IMR-90 (cell line): ENCODE measurements at regions not wholly inside any gene's neighbourhood (a gene's known extent, or its start where the extent isn't known, plus 50 kb on each side); places are given as distances from the start of the nearest gene placed in this dataset.

ENCODE experiments used
- ATAC-seq: fragments of 200-7000 bp; cut with Tn5 transposase; 2 replicates; pipeline ENCODE4 v1.9.1; 2020; ENCODE audit warnings: low read depth, mild to moderate bottlenecking, moderate library complexity
- BruUV-seq: library from RNA; stranded (reverse); fragments of 400-500 nt; replicated peaks from 2 replicates; lab custom pipeline; 2021; lab: Mats Ljungman, UMichigan
- CTCF ChIA-PET: fragments of 300-600 bp; formaldehyde crosslinking; extraction: SDS; loops from one replicate; lab custom pipeline; 2021; ENCODE audit warnings: antibody characterized with exemption; lab: Yijun Ruan, JAX
- POLR2A ChIA-PET: fragments of 300-600 bp; sonication (Branson Sonifier 250); formaldehyde crosslinking; loops from one replicate; lab custom pipeline; 2022; ENCODE audit warnings: antibody characterized with exemption; ENCODE audit not compliant: unreplicated experiment; lab: Charles Lee
- DNase-seq: peaks from one replicate; pipeline ENCODE4 v3.0.0; 2013
- H2AFZ ChIP-seq: replicated peaks from 2 replicates; pipeline ENCODE3; 2013; ENCODE audit warnings: low read length, mild to moderate bottlenecking; ENCODE audit not compliant: poor library complexity
- H2AK5ac ChIP-seq: 2 replicates; pipeline ENCODE4 v1.6.1; 2013; ENCODE audit warnings: low read depth, low read length, inconsistent platforms
- H2AK9ac ChIP-seq: replicated peaks from 2 replicates; pipeline ENCODE3; 2013; ENCODE audit warnings: mild to moderate bottlenecking, low read depth, low read length, moderate library complexity; ENCODE audit not compliant: poor library complexity
- H2BK120ac ChIP-seq: 2 replicates; pipeline ENCODE4 v1.6.1; 2013; ENCODE audit warnings: low read depth, low read length, inconsistent platforms
- H2BK15ac ChIP-seq: 3 replicates; pipeline ENCODE4 v1.6.1; 2013; ENCODE audit warnings: low read depth, low read length, inconsistent platforms
- H2BK20ac ChIP-seq: 2 replicates; pipeline ENCODE4 v1.6.1; 2013; ENCODE audit warnings: low read depth, mild to moderate bottlenecking, inconsistent platforms, low read length, moderate library complexity
- H2BK5ac ChIP-seq: 2 replicates; pipeline ENCODE4 v1.6.1; 2013; ENCODE audit warnings: mild to moderate bottlenecking, low read depth, low read length, inconsistent platforms; ENCODE audit not compliant: poor library complexity, severe bottlenecking
- H3K14ac ChIP-seq: replicated peaks from 2 replicates; pipeline ENCODE4 v1.6.1; 2013; ENCODE audit warnings: low read depth, low read length, inconsistent platforms
- H3K18ac ChIP-seq: 2 replicates; pipeline ENCODE4 v1.6.1; 2013; ENCODE audit warnings: low read depth, low read length, control low read depth
- H3K23ac ChIP-seq: 2 replicates; pipeline ENCODE4 v1.6.1; 2013; ENCODE audit warnings: low read depth, low read length, inconsistent platforms
- H3K27ac ChIP-seq: 2 replicates; pipeline ENCODE4 v1.5.1; 2013; ENCODE audit warnings: mild to moderate bottlenecking, control low read depth, low read length; ENCODE audit not compliant: insufficient read depth
- H3K27me3 ChIP-seq: 2 replicates; pipeline ENCODE4 v1.6.1; 2013; ENCODE audit warnings: low read length; ENCODE audit not compliant: control insufficient read depth, insufficient read depth
- H3K36me3 ChIP-seq: 2 replicates; pipeline ENCODE4 v1.6.1; 2013; ENCODE audit warnings: low read length, mixed read lengths; ENCODE audit not compliant: control insufficient read depth, insufficient read depth
- H3K4ac ChIP-seq: 2 replicates; pipeline ENCODE4 v1.6.1; 2013; ENCODE audit warnings: low read depth, low read length, inconsistent platforms
- H3K4me1 ChIP-seq: 2 replicates; pipeline ENCODE4 v1.6.1; 2013; ENCODE audit warnings: low read length, mixed read lengths; ENCODE audit not compliant: control insufficient read depth, insufficient read depth
- H3K4me2 ChIP-seq: 2 replicates; pipeline ENCODE4 v1.6.1; 2013; ENCODE audit warnings: low read depth, mild to moderate bottlenecking, control low read depth, low read length, moderate library complexity
- H3K4me3 ChIP-seq: 2 replicates; pipeline ENCODE4 v1.5.1; 2013; ENCODE audit warnings: low read depth, mild to moderate bottlenecking, control low read depth, low read length, moderate library complexity; ENCODE audit not compliant: insufficient read depth
- H3K56ac ChIP-seq: 2 replicates; pipeline ENCODE4 v1.6.1; 2013; ENCODE audit warnings: low read length, inconsistent platforms; ENCODE audit not compliant: insufficient read depth; ENCODE audit errors: extremely low read depth
- H3K79me1 ChIP-seq, 2 experiments: 2 replicates each; pipeline ENCODE4 v1.6.1; 2013; ENCODE audit warnings: low read length in 2 of 2, inconsistent platforms in 1 of 2, low read depth in 1 of 2
- H3K9ac ChIP-seq: 2 replicates; pipeline ENCODE4 v1.6.1; 2013; ENCODE audit warnings: low read depth, low read length, control low read depth
- H3K9me1 ChIP-seq: 2 replicates; pipeline ENCODE4 v1.6.1; 2013; ENCODE audit warnings: low read length, inconsistent platforms; ENCODE audit not compliant: insufficient read depth
- H3K9me3 ChIP-seq: 2 replicates; pipeline ENCODE4 v1.6.1; 2013; ENCODE audit warnings: low read length; ENCODE audit not compliant: control insufficient read depth, insufficient read depth
- H4K20me1 ChIP-seq: 2 replicates; pipeline ENCODE4 v1.6.1; 2013; ENCODE audit warnings: low read length, inconsistent platforms; ENCODE audit not compliant: insufficient read depth
- H4K5ac ChIP-seq: 2 replicates; pipeline ENCODE4 v1.6.1; 2013; ENCODE audit warnings: mild to moderate bottlenecking, low read depth, low read length, control low read depth
- H4K8ac ChIP-seq, 2 experiments: 2 replicates each; pipeline ENCODE4 v1.6.1; 2013; ENCODE audit warnings: low read depth in 2 of 2, low read length in 2 of 2, control low read depth in 1 of 2, inconsistent platforms in 1 of 2
- H4K91ac ChIP-seq: 2 replicates; pipeline ENCODE4 v1.6.1; 2013; ENCODE audit warnings: low read depth, low read length, inconsistent platforms; ENCODE audit not compliant: insufficient read depth
- BHLHE40 ChIP-seq: fragments of 150-350 bp; IDR thresholded peaks from 2 replicates; pipeline ENCODE4 v1.6.1; 2016; ENCODE audit warnings: mild to moderate bottlenecking, low read depth, low read length
- CEBPB ChIP-seq: IDR thresholded peaks from 2 replicates; pipeline ENCODE4 v1.6.1; 2012; ENCODE audit warnings: low read depth, low read length, improper control_type of control experiment
- FOS ChIP-seq: fragments of 150-350 bp; IDR thresholded peaks from 2 replicates; pipeline ENCODE4 v1.6.1; 2016; ENCODE audit warnings: low read depth, low read length
- RCOR1 ChIP-seq: IDR thresholded peaks from 2 replicates; pipeline ENCODE4 v1.6.1; 2012; ENCODE audit warnings: mild to moderate bottlenecking, low read length, improper control_type of control experiment; ENCODE audit not compliant: insufficient replicate concordance
- USF2 ChIP-seq: fragments of 150-350 bp; IDR thresholded peaks from 2 replicates; pipeline ENCODE4 v1.6.1; 2017; ENCODE audit warnings: mild to moderate bottlenecking, antibody characterized with exemption, low read length, low read depth
- WGBS, 2 experiments: methylation state at CpG; one replicate each; pipeline versions ENCODE4 v1.1.5 to v1.1.7; 2013; ENCODE audit warnings: missing lambda C conversion rate in 2 of 2; ENCODE audit not compliant: insufficient read length in 1 of 2; ENCODE audit errors: extremely low coverage in 2 of 2; 5-methylcytosine and 5-hydroxymethylcytosine counted together
- dilution Hi-C: fragments of 300-500 bp; cut with HindIII; formaldehyde crosslinking; loops from one replicate; pipeline ENCODE4 v1.14.3; 2018; ENCODE audit warnings: low sequenced_read_pairs; ENCODE audit not compliant: unreplicated experiment
- in situ Hi-C: fragments of 300-500 bp; cut with MboI; formaldehyde crosslinking; loops from 3 replicates; pipeline ENCODE4 v1.14.3; 2019; ENCODE audit warnings: low sequenced_read_pairs, inconsistent platforms, mixed read lengths
- intact Hi-C: fragments of 100-400 bp; cut with micrococcal nuclease; formaldehyde crosslinking; loops from 2 replicates; pipeline ENCODE4 v1.10.0; 2022

GRCh38 chr5:125719681-125720347 lies 703.4 kb upstream of the GRAMD2B start:
- no peak overlapping the region for H4K5ac ChIP-seq
- BruUV-seq, result no TSS peak
- H3K36me3 ChIP-seq, result no peaks in the 10 kb centered on the region
- H3K9me3 ChIP-seq, result no peaks in the 10 kb centered on the region
- H3K4ac ChIP-seq, result no peak overlapping the region
- H3K4me2 ChIP-seq, result no peak overlapping the region
- H3K27me3 ChIP-seq, result no peaks in the 10 kb centered on the region
- no peak overlapping the region for H4K8ac ChIP-seq
- H3K23ac ChIP-seq, result no peak overlapping the region
- H2BK120ac ChIP-seq, result no peak overlapping the region; the same call in 1 of the 2 replicates
- no peak overlapping the region for H2BK20ac ChIP-seq
- no peak overlapping the region for H3K27ac ChIP-seq
- H2AK5ac ChIP-seq, result no peak overlapping the region
- H2BK15ac ChIP-seq, result no peak overlapping the region
- H3K79me1 ChIP-seq, result no peaks in the 10 kb centered on the region
- H4K20me1 ChIP-seq, result no peaks in the 10 kb centered on the region
- intact Hi-C loops, result loop anchor here (5.0 kb wide), 1 partner anchor 233 kb away; no protein-coding TSS in a partner anchor
- DNase-seq (peak; percentile 18), ATAC-seq (no peak)
- peaks cover 3% of the 10 kb centered on the region; the same call in 1 of the 2 replicates for H3K4me1 ChIP-seq
- H2BK5ac ChIP-seq, result no peak overlapping the region
- H3K4me3 ChIP-seq, result no peak overlapping the region
- no peak overlapping the region for H2AK9ac ChIP-seq
- POLR2A ChIA-PET, result no interaction called here
- peaks cover 3% of the 10 kb centered on the region; the same call in 1 of the 2 replicates for H3K9me1 ChIP-seq
- H3K56ac ChIP-seq, result no peak overlapping the region
- H4K91ac ChIP-seq, result no peak overlapping the region
- in situ Hi-C loops, result no loop called here
- H3K9ac ChIP-seq, result no peak overlapping the region
- dilution Hi-C loops, result no loop called here
- CTCF ChIA-PET, result no interaction called here
- WGBS, 2 experiments, result no CpG with 5 or more reads among the region's 9 CpGs
- H3K18ac ChIP-seq, result no peak overlapping the region; the same call in 1 of the 2 replicates
- no peak overlapping the region for H3K14ac ChIP-seq
- no peak for TF ChIP-seq FOS
- TF ChIP-seq BHLHE40, result no peak
- TF ChIP-seq RCOR1, result no peak
- TF ChIP-seq CEBPB, result no peak
- no peak for TF ChIP-seq USF2
- H2AFZ ChIP-seq, result no peak overlapping the region
